GM10248 (cell line): ENCODE measurements at regions not wholly inside any gene's neighbourhood (a gene's known extent, or its start where the extent isn't known, plus 50 kb on each side); places are given as distances from the start of the nearest gene placed in this dataset.

Source experiments
- CTCF ChIA-PET: fragments of 300-600 bp; sonication (Branson Sonifier 250); formaldehyde crosslinking; extraction: SDS; loops from one replicate; lab custom pipeline; 2021; ENCODE audit warnings: antibody characterized with exemption; lab: Yijun Ruan, JAX
- POLR2A ChIA-PET: fragments of 350-650 bp; sonication (Branson Sonifier 250); formaldehyde crosslinking; extraction: SDS; loops from one replicate; lab custom pipeline; 2020; ENCODE audit warnings: antibody characterized with exemption; lab: Yijun Ruan, JAX
- DNase-seq: peaks from one replicate; pipeline ENCODE4 v3.0.0; 2012; ENCODE audit errors: extremely low spot score
- CTCF ChIP-seq: IDR thresholded peaks from 2 replicates; pipeline ENCODE4 v1.5.1; 2012; ENCODE audit warnings: mild to moderate bottlenecking, low read depth; ENCODE audit errors: extremely low read depth, missing control alignments, control extremely low read depth

DNA sequence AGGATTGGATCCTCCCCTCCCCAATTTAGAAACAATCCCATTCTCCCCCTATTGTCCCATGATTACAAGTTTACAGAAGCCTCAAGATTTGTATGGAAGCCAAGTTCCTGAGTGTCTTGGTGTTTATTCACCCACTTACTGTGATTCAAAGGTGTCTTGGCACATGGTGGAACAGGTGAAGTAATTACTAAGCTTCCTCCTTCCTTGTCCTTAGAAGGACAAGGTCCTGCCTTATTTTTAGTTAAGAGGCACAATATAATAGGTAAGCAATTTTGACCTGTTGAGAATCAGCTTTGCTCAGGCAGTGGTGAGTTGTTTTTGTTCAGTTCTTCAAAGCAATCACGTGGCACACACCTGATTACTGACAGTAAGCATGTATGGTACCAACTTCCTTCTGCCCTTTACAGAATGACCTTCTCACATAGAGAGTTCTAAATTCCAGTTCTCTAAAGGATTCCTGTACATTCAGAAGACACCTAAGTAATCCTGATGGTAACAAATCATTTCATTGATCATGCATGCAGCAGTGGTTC lies 60.7 kb upstream of the SLC13A1 start:
- TF ChIP-seq CTCF = no peak
- DNase-seq = no peak
- POLR2A ChIA-PET = no interaction called here
- CTCF ChIA-PET = no interaction called here

- no peak for TF ChIP-seq CTCF
- ChIA-PET CTCF (no interaction called here), POLR2A (no interaction called here)
- DNase-seq = no peak
Measured at GRCh38 chr7:123259759-123260158, 60.0 kb upstream of the SLC13A1 start.
